SJCRH30 (cell line): ENCODE measurements at regions not wholly inside any gene's neighbourhood (a gene's known extent, or its start where the extent isn't known, plus 50 kb on each side); places are given as distances from the start of the nearest gene placed in this dataset.
"Not testable (repeated sequence)": the region's sequence is repeated elsewhere in the genome, so short reads cannot be mapped to it uniquely, and the experiment has no call there.

Experiments
- DNase-seq, 2 experiments: peaks; one replicate each; pipeline ENCODE4 v3.0.0-alpha.2; 2015 to 2020
- H3K27ac ChIP-seq: fragments of 250-450 bp; sonication (Bioruptor Pico); 2 replicates; pipeline ENCODE4 v1.5.1; 2020; ENCODE audit warnings: mild to moderate bottlenecking, moderate library complexity
- H3K27me3 ChIP-seq: fragments of 250-450 bp; sonication (Bioruptor Pico); 2 replicates; pipeline ENCODE4 v1.5.1; 2020; ENCODE audit warnings: mild to moderate bottlenecking, moderate library complexity
- H3K36me3 ChIP-seq: fragments of 250-450 bp; sonication (Bioruptor Pico); 2 replicates; pipeline ENCODE4 v1.5.1; 2020; ENCODE audit warnings: mild to moderate bottlenecking, moderate library complexity
- H3K4me1 ChIP-seq: fragments of 250-450 bp; sonication (Bioruptor Pico); 2 replicates; pipeline ENCODE4 v1.5.1; 2020; ENCODE audit warnings: mild to moderate bottlenecking, moderate library complexity
- H3K4me3 ChIP-seq: fragments of 250-450 bp; sonication (Bioruptor Pico); 2 replicates; pipeline ENCODE4 v1.5.1; 2020; ENCODE audit warnings: mild to moderate bottlenecking, moderate library complexity
- H3K9me3 ChIP-seq: fragments of 250-450 bp; sonication (Bioruptor Pico); replicated peaks from 2 replicates; pipeline ENCODE4 v1.5.1; 2020; ENCODE audit warnings: mild to moderate bottlenecking, moderate library complexity

DNA sequence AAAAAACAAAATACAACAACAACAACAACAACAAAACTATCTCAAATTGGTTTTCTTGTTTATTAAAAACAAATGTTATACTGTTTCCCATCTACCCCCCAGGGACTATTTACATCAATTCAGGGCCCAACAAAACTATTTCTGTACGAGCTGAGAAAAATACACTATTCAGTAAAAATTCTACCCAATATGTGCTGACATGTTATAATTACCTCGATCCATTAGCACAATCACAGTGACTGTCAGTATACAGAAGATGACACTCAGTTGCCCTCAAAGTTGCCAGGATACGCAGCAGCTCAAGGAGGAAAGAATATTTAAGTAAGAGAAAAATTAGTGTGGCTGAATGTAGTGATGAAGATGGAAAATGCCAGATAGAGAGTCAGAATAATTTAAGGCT, 150.1 kb downstream of the COX18 start:
- H3K27me3 ChIP-seq: no peaks in the 10 kb centered on the region
- no peaks in the 10 kb centered on the region for H3K36me3 ChIP-seq
- no peak overlapping the region for H3K4me3 ChIP-seq
- H3K9me3 ChIP-seq: 0 out of 2 replicates have a peak, but pooled peaks cover 5% of the 10 kb centered on the region
- H3K4me1 ChIP-seq: no peaks in the 10 kb centered on the region
- DNase-seq: no peak
- no peak overlapping the region for H3K27ac ChIP-seq

- Histone ChIP-seq H3K27me3 (no peaks in the 10 kb centered on the region), H3K27ac (no peak overlapping the region), H3K9me3 (no peaks in the 10 kb centered on the region), H3K36me3 (no peaks in the 10 kb centered on the region), H3K4me3 (no peak overlapping the region), H3K4me1 (no peaks in the 10 kb centered on the region)
- no peak for DNase-seq
These were observed 151.2 kb downstream of the COX18 start for GRCh38 chr4:72918362-72918761.

DNA sequence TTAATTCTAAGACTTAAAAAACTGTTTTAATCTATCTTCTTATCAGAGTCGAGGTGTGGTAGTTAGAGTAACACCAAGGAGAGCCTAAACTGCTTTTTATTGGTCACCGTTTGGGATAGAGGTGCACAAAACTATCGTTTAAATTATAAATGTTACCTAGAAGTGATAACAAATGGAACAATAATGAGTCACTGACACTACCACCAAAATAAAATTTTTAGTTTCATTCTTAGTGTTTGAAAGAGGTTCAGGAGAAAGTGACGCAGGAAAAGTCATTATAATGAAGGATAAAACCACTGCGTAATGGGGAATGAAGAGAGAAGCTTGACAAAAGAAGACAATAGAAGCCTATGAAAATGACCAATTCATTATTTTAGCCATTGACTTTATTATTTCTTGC, 158.2 kb downstream of the COX18 start:
- H3K4me3 ChIP-seq: no peak overlapping the region
- H3K4me1 ChIP-seq: no peaks in the 10 kb centered on the region
- DNase-seq: no peak
- no peak overlapping the region for H3K27ac ChIP-seq
- H3K36me3 ChIP-seq: no peaks in the 10 kb centered on the region
- H3K27me3 ChIP-seq: no peaks in the 10 kb centered on the region
- no peaks in the 10 kb centered on the region for H3K9me3 ChIP-seq

DNA sequence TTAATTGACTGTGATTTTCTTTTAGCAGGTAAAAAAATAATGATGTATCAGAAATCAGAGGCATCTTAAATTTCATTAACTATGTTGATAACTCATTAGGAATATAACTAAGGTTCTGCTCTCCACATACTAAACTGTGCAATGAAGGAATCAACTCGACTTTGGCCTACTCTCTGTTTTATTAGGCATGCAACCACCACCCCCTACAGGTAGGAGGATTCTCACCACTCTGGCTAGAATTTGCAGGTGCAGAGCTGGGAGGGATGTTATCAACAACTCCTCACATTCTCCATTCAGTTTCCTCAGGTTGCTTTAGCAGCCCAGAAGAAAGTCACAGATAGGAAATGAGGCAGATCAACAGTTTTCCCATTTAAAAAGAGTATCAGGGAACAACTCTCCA, 160.1 kb downstream of the COX18 start:
- Histone ChIP-seq H3K36me3 (no peaks in the 10 kb centered on the region), H3K27me3 (no peaks in the 10 kb centered on the region), H3K4me1 (peaks cover 4% of the 10 kb centered on the region; the same call in 1 of the 2 replicates), H3K27ac (no peak overlapping the region), H3K9me3 (no peaks in the 10 kb centered on the region; the same call in 1 of the 2 replicates), H3K4me3 (no peak overlapping the region)
- DNase-seq: peak in 1 of 2 experiments; percentile 25

DNA sequence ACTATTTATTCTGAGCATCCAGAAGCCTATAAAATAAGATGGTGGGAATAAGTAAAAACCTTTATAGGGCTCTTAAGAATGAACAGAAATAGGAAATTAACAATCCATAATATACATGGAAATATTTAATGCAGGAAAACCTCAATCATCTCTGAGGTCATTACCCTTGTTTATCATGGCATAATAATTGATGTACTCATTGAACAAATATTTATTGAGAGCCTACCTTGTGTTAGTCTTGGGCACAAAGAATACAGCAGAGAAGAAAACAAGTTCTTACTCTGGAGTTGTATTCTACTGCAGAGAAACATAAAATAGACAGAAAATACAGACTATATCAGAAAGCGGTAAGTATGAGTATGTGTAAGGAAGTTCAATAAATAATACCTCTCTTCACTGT, 167.2 kb downstream of the COX18 start:
- Histone ChIP-seq H3K27me3 (no peaks in the 10 kb centered on the region), H3K36me3 (no peaks in the 10 kb centered on the region), H3K9me3 (no peaks in the 10 kb centered on the region; the same call in 1 of the 2 replicates), H3K4me1 (peaks cover 6% of the 10 kb centered on the region; the same call in 1 of the 2 replicates), H3K27ac (no peak overlapping the region), H3K4me3 (no peak overlapping the region)
- no peak for DNase-seq

DNA sequence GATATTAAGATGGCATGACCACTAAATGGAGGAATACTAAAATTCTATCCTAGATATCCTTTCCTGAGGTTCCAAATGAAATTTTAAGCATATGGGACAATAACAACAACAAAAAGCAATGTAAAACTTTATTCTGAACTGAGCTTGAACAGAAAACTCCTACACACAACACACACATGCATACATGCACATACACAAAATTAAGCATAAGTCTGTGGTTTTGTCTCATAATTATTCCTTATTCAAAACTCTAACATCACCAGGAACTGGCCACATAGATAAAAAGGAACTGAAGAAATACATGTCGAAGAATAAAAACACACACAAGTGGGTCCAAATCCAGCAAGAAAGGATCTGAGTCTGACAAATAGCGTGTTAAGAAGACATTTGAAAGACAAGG, 168.0 kb downstream of the COX18 start:
- H3K4me3 ChIP-seq: no peak overlapping the region
- no peaks in the 10 kb centered on the region for H3K27me3 ChIP-seq
- no peak overlapping the region for H3K27ac ChIP-seq
- H3K36me3 ChIP-seq: no peaks in the 10 kb centered on the region
- peaks cover 6% of the 10 kb centered on the region; the same call in 1 of the 2 replicates for H3K4me1 ChIP-seq
- no peaks in the 10 kb centered on the region; the same call in 1 of the 2 replicates for H3K9me3 ChIP-seq
- no peak for DNase-seq

- Histone ChIP-seq H3K36me3 (no peaks in the 10 kb centered on the region), H3K27me3 (no peaks in the 10 kb centered on the region), H3K9me3 (no peaks in the 10 kb centered on the region; the same call in 1 of the 2 replicates), H3K4me3 (no peak overlapping the region), H3K4me1 (peaks cover 6% of the 10 kb centered on the region; the same call in 1 of the 2 replicates), H3K27ac (no peak overlapping the region)
- peak in 1 of 2 experiments; percentile 22 for DNase-seq
These were observed 168.6 kb downstream of the COX18 start for GRCh38 chr4:72900952-72901351.

DNA sequence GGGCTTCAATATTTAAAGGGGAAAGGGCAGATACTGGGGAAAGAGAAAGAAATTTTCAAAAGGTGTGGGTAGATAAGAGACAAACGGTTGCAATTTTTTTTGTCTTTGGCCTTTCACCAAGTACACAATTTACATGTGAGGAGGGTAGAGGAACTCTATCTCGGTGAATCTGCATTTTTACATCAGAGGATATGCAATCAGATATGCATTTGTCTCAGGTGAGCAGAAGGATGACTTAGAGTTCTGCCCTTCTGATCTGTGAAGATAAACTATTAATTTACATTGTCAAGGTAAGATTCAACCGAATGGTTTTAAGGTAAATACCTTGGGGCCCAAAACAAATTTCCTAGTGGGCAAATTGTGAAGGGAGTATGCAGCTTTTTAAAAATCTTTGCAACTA, 169.9 kb downstream of the COX18 start:
- no peak overlapping the region for H3K27ac ChIP-seq
- no peak for DNase-seq
- H3K36me3 ChIP-seq: no peaks in the 10 kb centered on the region
- H3K4me3 ChIP-seq: no peak overlapping the region
- H3K9me3 ChIP-seq: no peaks in the 10 kb centered on the region
- no peaks in the 10 kb centered on the region for H3K27me3 ChIP-seq
- peaks cover 4% of the 10 kb centered on the region; the same call in 1 of the 2 replicates for H3K4me1 ChIP-seq

DNA sequence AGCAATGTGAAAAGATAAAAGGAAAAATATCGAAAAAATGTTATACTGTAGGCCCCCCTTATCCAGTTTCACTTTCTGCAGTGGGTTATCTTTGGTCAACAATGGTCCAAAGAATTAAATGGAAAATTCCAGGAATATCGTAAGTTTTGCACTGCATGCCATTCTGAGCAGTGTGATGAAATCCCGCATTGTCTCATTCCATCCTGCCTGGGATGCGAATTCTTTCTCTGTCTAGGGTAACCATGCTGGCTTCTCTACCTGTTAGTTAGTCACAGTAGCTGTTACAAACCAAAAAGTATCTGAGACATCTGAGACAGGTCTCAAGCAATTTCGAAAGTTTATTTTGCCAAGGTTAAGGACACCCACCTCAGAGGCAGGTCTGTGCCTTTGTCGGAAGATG, 170.3 kb downstream of the COX18 start:
- Histone ChIP-seq H3K9me3 (no peaks in the 10 kb centered on the region), H3K27me3 (no peaks in the 10 kb centered on the region), H3K4me1 (no peaks in the 10 kb centered on the region), H3K4me3 (no peak overlapping the region), H3K27ac (no peak overlapping the region), H3K36me3 (no peaks in the 10 kb centered on the region)
- no peak for DNase-seq

- Histone ChIP-seq H3K4me3 (no peak overlapping the region), H3K36me3 (no peaks in the 10 kb centered on the region), H3K4me1 (no peaks in the 10 kb centered on the region), H3K9me3 (no peaks in the 10 kb centered on the region), H3K27ac (no peak overlapping the region), H3K27me3 (no peaks in the 10 kb centered on the region)
- no peak for DNase-seq
These were observed 173.0 kb downstream of the COX18 start for GRCh38 chr4:72896515-72896914.

DNA sequence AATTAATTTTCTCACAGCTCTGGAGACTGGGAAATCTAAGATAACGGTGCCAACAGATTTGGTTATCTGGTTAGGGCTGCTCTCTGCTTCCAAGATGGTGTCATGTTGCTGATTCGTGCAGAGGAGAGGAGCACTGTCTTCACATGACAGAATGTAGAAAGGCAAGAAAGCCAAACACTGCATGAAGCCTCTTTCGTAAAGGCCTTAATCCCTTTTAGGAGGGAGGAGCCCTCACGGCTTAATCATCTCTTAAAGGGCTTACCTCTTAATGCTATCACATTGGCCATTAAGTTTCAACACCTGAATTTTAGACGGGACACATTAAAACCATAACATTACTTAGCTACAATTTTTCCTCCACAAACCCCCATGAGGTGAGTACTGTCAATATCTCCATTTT, 174.1 kb downstream of the COX18 start:
- H3K9me3 ChIP-seq: no peaks in the 10 kb centered on the region
- H3K4me1 ChIP-seq: no peaks in the 10 kb centered on the region
- DNase-seq: no peak
- no peak overlapping the region for H3K27ac ChIP-seq
- H3K4me3 ChIP-seq: no peak overlapping the region
- no peaks in the 10 kb centered on the region for H3K36me3 ChIP-seq
- no peaks in the 10 kb centered on the region for H3K27me3 ChIP-seq

DNA sequence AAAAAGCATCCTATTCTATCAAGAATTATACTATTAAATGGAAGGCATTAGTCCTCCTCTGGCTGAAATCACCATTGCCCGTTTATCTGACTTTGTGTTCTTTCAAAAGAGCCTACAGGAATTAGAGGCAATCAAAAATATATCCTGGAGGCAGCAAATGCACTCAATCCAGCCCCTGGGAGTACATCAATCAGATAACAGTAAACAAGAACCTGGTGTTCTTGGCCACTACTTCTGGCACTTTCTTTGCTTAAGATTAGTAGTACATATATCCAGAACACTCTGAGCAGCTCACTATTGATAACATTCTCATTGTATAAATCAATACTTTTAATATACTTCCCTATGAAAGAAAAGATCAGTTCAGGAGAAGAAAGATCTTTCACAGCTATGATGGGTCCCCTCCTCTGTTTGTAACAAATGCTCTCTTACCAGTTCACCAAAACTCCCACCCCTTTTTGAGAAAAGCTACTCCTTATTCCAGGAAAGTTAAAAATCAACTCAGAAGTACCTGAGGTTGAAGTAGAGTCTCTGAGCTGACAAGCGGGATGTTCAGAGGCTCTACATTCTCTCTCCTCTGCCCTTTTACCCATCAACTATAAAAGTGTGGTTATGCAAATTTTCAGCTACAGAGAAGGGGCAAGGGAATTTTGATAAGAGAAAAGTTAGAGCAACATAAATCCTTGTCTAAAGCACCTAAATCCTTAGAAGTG, 176.0 kb downstream of the COX18 start:
- Histone ChIP-seq H3K27ac (no peak overlapping the region), H3K4me1 (no peaks in the 10 kb centered on the region), H3K9me3 (no peaks in the 10 kb centered on the region), H3K27me3 (no peaks in the 10 kb centered on the region), H3K36me3 (no peaks in the 10 kb centered on the region), H3K4me3 (no peak overlapping the region)
- no peak for DNase-seq

GRCh38 chr4:72888331-72888730, 181.2 kb downstream of the COX18 start:
- H3K4me1 ChIP-seq: no peaks in the 10 kb centered on the region
- H3K27ac ChIP-seq: no peak overlapping the region
- 0 out of 2 replicates have a peak, but pooled peaks cover 3% of the 10 kb centered on the region for H3K9me3 ChIP-seq
- no peaks in the 10 kb centered on the region for H3K36me3 ChIP-seq
- H3K27me3 ChIP-seq: no peaks in the 10 kb centered on the region
- DNase-seq: no peak
- H3K4me3 ChIP-seq: no peak overlapping the region

DNA sequence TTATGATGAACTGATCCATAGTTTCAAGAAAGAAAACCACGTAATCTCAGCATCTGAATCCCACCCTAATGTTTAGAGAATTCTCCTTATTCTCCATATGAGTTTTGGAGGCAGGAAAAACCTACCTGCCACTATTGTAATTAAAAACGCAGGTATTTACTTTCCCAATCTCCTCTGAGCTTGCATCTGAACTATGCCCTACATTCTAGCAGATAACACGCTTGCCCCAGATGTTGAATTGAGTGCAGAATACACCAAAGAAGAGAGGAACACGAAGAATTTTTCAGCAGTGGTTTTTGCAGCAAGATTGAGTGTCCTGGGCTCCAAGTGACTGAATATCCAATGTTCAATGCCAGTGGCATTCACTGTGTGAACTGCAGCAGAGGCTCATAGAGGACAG, 182.4 kb downstream of the COX18 start:
- H3K4me1 ChIP-seq: no peaks in the 10 kb centered on the region
- H3K4me3 ChIP-seq: no peak overlapping the region
- H3K9me3 ChIP-seq: peaks cover 4% of the 10 kb centered on the region; the same call in 1 of the 2 replicates
- no peak overlapping the region for H3K27ac ChIP-seq
- H3K27me3 ChIP-seq: no peaks in the 10 kb centered on the region
- no peaks in the 10 kb centered on the region for H3K36me3 ChIP-seq
- DNase-seq: no peak

DNA sequence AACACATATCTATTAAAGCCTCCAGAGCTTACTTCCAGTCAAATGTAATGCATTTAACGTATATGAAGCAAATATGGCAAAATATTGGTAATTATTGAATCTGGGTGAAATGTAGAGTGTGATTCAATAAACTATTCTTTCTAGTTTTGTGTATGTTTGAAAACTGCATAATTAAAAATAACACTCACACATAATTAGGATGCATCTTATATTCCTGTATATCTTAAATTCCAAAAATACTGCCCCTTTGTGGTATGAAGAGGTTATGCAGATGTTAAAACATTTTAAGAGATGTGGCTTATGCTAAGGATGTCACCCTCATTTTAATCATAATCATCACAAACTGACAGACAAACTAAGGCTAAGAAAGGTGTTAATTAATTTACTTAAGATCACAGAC, 182.9 kb downstream of the COX18 start:
- peak in 1 of 2 experiments; percentile 27 for DNase-seq
- Histone ChIP-seq H3K27ac (no peak overlapping the region), H3K4me3 (no peak overlapping the region), H3K4me1 (no peaks in the 10 kb centered on the region), H3K36me3 (no peaks in the 10 kb centered on the region), H3K27me3 (no peaks in the 10 kb centered on the region), H3K9me3 (peaks cover 4% of the 10 kb centered on the region; the same call in 1 of the 2 replicates)

- DNase-seq, H3K9me3 ChIP-seq, H3K4me1 ChIP-seq, H3K36me3 ChIP-seq, H3K27ac ChIP-seq, H3K4me3 ChIP-seq, H3K27me3 ChIP-seq: not testable (repeated sequence)
These were observed 185.3 kb downstream of the COX18 start for GRCh38 chr4:72884225-72884624.
